KMS-11 (cell line): ENCODE measurements at regions not wholly inside any gene's neighbourhood (a gene's known extent, or its start where the extent isn't known, plus 50 kb on each side); places are given as distances from the start of the nearest gene placed in this dataset.

Experiments used
- H2AFZ ChIP-seq: fragments of 200-600 bp; sonication (generic); 2 replicates; pipeline ENCODE4 v1.6.1; 2016; ENCODE audit warnings: antibody characterized with exemption, mixed run types, low read depth
- H3K27ac ChIP-seq: fragments of 200-600 bp; sonication (generic); 2 replicates; pipeline ENCODE4 v1.6.1; 2016; ENCODE audit warnings: mild to moderate bottlenecking, mixed run types
- H3K27me3 ChIP-seq: fragments of 200-600 bp; sonication (generic); 2 replicates; pipeline ENCODE4 v1.6.1; 2017; ENCODE audit warnings: mild to moderate bottlenecking, low read depth, mixed run types, moderate library complexity; ENCODE audit not compliant: insufficient read depth
- H3K36me3 ChIP-seq: fragments of 200-600 bp; sonication (generic); 2 replicates; pipeline ENCODE4 v1.6.1; 2017; ENCODE audit warnings: mild to moderate bottlenecking, mixed run types; ENCODE audit not compliant: insufficient read depth
- H3K4me1 ChIP-seq: fragments of 200-600 bp; sonication (generic); 2 replicates; pipeline ENCODE4 v1.6.1; 2016; ENCODE audit warnings: mild to moderate bottlenecking, low read depth, mixed run types; ENCODE audit not compliant: poor library complexity, severe bottlenecking
- H3K4me2 ChIP-seq: fragments of 200-600 bp; sonication (generic); 2 replicates; pipeline ENCODE4 v1.7.0; 2016; ENCODE audit warnings: mild to moderate bottlenecking, mixed run types
- H3K4me3 ChIP-seq: fragments of 200-600 bp; sonication (generic); IDR thresholded peaks from 2 replicates; pipeline ENCODE4 v1.6.1; 2017; ENCODE audit warnings: low read depth, low read length, mixed read lengths; ENCODE audit not compliant: insufficient read depth
- H3K79me2 ChIP-seq: fragments of 200-600 bp; sonication (generic); 2 replicates; pipeline ENCODE4 v1.6.1; 2016; ENCODE audit warnings: low read depth, mixed run types; ENCODE audit not compliant: insufficient read depth
- H3K9ac ChIP-seq: fragments of 200-600 bp; sonication (generic); 2 replicates; pipeline ENCODE4 v1.6.1; 2016; ENCODE audit warnings: mild to moderate bottlenecking, mixed run types
- H4K20me1 ChIP-seq: fragments of 200-600 bp; sonication (generic); 2 replicates; pipeline ENCODE4 v1.6.1; 2016; ENCODE audit warnings: mild to moderate bottlenecking, mixed run types; ENCODE audit not compliant: insufficient read depth
- TF ChIP-seq, protein P1 (sequence below): fragments of 200-600 bp; sonication (generic); conservative IDR thresholded peaks from 2 replicates; pipeline ENCODE4 v1.6.1; 2017; ENCODE audit warnings: low read depth, mild to moderate bottlenecking, antibody characterized with exemption, low read length, moderate library complexity, mixed read lengths

DNA sequence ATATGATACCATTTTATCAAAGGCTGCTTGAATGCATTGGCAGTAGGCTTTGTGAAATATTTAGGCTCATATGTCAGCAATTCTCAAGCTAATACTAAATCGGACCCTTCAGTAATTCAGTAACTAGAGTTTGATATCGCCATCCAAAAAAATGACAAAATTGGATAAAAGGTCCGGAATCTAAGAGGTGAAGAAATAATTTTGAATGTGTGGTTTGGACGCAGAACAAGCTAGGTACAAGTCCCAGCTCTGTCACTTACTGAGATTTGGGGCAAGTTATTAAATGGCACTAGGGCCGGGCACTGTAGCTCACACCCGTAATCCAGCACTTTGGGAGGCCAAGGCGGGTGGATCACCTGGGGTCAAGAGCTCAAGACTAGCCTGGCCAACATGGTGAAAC lies 956.5 kb downstream of the CDH11 start:
- Histone ChIP-seq H3K4me3 (no peak overlapping the region), H3K9ac (no peak overlapping the region), H3K79me2 (no peaks in the 10 kb centered on the region), H2AFZ (no peak overlapping the region), H3K27me3 (no peaks in the 10 kb centered on the region), H3K4me1 (no peaks in the 10 kb centered on the region), H3K27ac (no peak overlapping the region), H4K20me1 (no peaks in the 10 kb centered on the region), H3K4me2 (no peak overlapping the region), H3K36me3 (no peaks in the 10 kb centered on the region)
- TF ChIP-seq, protein P1, sequence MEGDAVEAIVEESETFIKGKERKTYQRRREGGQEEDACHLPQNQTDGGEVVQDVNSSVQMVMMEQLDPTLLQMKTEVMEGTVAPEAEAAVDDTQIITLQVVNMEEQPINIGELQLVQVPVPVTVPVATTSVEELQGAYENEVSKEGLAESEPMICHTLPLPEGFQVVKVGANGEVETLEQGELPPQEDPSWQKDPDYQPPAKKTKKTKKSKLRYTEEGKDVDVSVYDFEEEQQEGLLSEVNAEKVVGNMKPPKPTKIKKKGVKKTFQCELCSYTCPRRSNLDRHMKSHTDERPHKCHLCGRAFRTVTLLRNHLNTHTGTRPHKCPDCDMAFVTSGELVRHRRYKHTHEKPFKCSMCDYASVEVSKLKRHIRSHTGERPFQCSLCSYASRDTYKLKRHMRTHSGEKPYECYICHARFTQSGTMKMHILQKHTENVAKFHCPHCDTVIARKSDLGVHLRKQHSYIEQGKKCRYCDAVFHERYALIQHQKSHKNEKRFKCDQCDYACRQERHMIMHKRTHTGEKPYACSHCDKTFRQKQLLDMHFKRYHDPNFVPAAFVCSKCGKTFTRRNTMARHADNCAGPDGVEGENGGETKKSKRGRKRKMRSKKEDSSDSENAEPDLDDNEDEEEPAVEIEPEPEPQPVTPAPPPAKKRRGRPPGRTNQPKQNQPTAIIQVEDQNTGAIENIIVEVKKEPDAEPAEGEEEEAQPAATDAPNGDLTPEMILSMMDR: no peak

DNA sequence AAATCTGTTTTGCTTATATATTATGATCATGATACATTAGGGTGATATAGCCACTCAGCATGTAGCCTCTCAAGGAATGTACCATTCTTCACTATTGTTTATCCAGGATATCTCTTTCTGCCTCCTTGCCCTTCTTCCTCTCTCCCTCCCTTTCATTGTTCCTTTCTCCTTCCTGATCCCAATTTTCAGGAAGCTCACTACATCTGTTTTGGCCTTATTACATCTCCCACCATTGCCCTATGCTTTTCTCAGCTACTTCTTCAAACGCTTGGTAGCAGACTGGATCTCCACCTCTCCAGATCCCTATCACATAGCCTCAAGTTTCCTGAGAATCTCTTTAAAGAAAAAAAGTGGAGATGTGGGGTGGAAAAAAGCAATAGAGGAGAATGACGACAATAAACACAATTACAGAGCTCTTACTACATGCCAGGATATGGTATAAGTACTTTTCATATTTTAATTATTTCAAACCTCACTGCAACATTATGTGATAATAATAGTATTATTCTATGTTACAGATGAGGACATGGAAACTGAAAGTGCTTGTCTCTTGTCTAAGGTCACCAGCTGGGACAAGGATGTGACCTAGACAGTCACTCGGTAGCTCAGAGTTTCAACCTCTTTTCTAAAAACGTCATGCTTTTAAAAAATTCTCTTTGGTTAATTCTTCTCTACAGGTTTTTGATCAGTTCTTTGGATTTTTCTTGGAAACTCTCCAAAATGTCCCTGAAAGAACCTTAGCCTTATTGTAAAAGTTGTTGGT lies 959.1 kb downstream of the CDH11 start:
- TF ChIP-seq, protein P1: no peak
- Histone ChIP-seq H3K36me3 (no peaks in the 10 kb centered on the region), H3K4me3 (no peak overlapping the region), H3K4me1 (no peaks in the 10 kb centered on the region), H4K20me1 (no peaks in the 10 kb centered on the region), H3K79me2 (no peaks in the 10 kb centered on the region), H3K27me3 (no peaks in the 10 kb centered on the region), H2AFZ (no peak overlapping the region), H3K4me2 (no peak overlapping the region), H3K9ac (no peak overlapping the region), H3K27ac (no peak overlapping the region)

DNA sequence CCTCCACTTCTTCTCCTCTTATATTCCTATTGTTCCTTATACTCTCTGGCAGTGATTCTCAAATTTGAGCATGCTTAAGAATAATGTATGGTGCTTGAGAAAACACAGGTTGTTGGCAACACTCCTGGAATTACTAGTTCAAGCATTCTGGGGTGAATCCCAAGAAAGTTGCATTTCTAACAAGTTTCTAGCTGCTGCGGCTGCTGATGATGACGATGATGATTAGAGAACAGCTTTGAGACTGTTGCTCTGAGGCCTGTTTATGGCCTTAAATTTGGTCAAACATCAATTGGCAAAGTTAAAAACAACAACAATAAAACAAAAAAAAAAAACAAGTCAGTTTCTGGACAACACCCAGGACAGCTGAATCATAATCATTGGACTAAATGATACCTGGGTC lies 961.9 kb downstream of the CDH11 start:
- H3K27me3 ChIP-seq: no peaks in the 10 kb centered on the region
- H3K36me3 ChIP-seq: no peaks in the 10 kb centered on the region
- H3K79me2 ChIP-seq: no peaks in the 10 kb centered on the region
- H4K20me1 ChIP-seq: no peaks in the 10 kb centered on the region
- H3K27ac ChIP-seq: no peak overlapping the region
- no peak overlapping the region for H3K4me2 ChIP-seq
- H2AFZ ChIP-seq: no peak overlapping the region
- TF ChIP-seq, protein P1: no peak
- no peak overlapping the region for H3K9ac ChIP-seq
- no peaks in the 10 kb centered on the region for H3K4me1 ChIP-seq
- H3K4me3 ChIP-seq: no peak overlapping the region

DNA sequence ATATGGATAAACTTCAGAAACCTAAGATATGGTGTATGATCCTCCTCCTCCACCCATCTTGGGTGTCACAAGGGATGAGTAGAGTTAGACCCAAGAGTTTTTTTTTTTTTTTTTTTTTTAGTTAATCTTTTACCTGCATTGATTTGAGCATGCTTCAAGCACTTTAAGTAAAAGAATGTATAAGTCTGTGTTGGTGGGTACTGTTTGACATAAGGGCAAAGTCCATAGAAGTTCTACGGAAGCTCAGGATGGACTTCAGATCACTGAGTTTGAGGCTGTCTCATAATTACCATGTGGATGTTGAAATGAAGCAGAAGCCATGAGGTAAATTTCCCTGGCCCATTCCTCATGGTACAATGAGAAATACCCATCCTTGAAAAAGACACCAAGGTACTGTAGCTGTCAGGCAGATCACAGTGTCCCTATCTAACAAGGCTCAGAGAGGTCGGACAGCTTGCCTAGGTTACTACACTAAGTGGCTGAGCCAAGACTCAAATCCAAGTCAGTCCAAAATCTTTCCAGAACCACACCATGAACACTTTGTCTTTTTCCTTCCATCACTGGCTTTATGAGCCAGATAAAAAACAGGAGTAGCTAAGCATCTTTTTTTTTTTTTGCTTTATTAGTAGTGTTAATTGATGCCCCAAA lies 962.8 kb downstream of the CDH11 start:
- Histone ChIP-seq H3K27me3 (no peaks in the 10 kb centered on the region), H3K4me3 (no peak overlapping the region), H3K9ac (no peak overlapping the region), H3K4me2 (no peak overlapping the region), H3K4me1 (no peaks in the 10 kb centered on the region), H3K79me2 (no peaks in the 10 kb centered on the region), H3K36me3 (no peaks in the 10 kb centered on the region), H3K27ac (no peak overlapping the region), H2AFZ (no peak overlapping the region), H4K20me1 (no peaks in the 10 kb centered on the region)
- TF ChIP-seq, protein P1: no peak
